ENCODE measurements at regions not wholly inside any gene's neighbourhood (a gene's known extent, or its start where the extent isn't known, plus 50 kb on each side); places are given as distances from the start of the nearest gene placed in this dataset.
"Not testable (repeated sequence)": the region's sequence is repeated elsewhere in the genome, so short reads cannot be mapped to it uniquely, and the experiment has no call there.

GRCh38 chr22:22193923-22194322, 50.7 kb upstream of the VPREB1 start:
- no peak overlapping the region for H3K4me3 ChIP-seq (ENCODE audit: low read depth, low read length)
- TF ChIP-seq CTCF (IDR thresholded peaks at IDR 0.05; ENCODE audit: borderline replicate concordance, insufficient read depth, low read depth, low read length), result no peak

GRCh38 chr22:22193462-22193861, 51.1 kb upstream of the VPREB1 start:
- H3K4me3 ChIP-seq (ENCODE audit: low read depth, low read length), result not testable (repeated sequence)

- H3K4me3 ChIP-seq (ENCODE audit: low read depth, low read length), result not testable (repeated sequence)
Measured at GRCh38 chr22:22193006-22193405, 51.6 kb upstream of the VPREB1 start.

- not testable (repeated sequence) for H3K4me3 ChIP-seq (ENCODE audit: low read depth, low read length)
Measured at GRCh38 chr22:22189796-22190195, 54.8 kb upstream of the VPREB1 start.

GRCh38 chr22:22187863-22188262, 56.7 kb upstream of the VPREB1 start:
- not testable (repeated sequence) for H3K4me3 ChIP-seq (ENCODE audit: low read depth, low read length)

- TF ChIP-seq CTCF (IDR thresholded peaks at IDR 0.05; ENCODE audit: borderline replicate concordance, insufficient read depth, low read depth, low read length), result no peak
Measured at GRCh38 chr22:22187299-22187698, 57.3 kb upstream of the VPREB1 start.

GRCh38 chr22:22185844-22186499, 58.6 kb upstream of the VPREB1 start:
- TF ChIP-seq CTCF (IDR thresholded peaks at IDR 0.05; ENCODE audit: borderline replicate concordance, insufficient read depth, low read depth, low read length), result no peak
- no peak overlapping the region for H3K4me3 ChIP-seq (ENCODE audit: low read depth, low read length)

More at GRCh38 chr22:22187299-22187698, 57.3 kb upstream of the VPREB1 start:
- H3K4me3 ChIP-seq (ENCODE audit: low read depth, low read length), result no peak overlapping the region

- TF ChIP-seq CTCF (IDR thresholded peaks at IDR 0.05; ENCODE audit: borderline replicate concordance, insufficient read depth, low read depth, low read length), result no peak
- H3K4me3 ChIP-seq (ENCODE audit: low read depth, low read length), result no peak overlapping the region
Measured at GRCh38 chr22:22185217-22185616, 59.4 kb upstream of the VPREB1 start.

- no peak overlapping the region for H3K4me3 ChIP-seq (ENCODE audit: low read depth, low read length)
- TF ChIP-seq CTCF (IDR thresholded peaks at IDR 0.05; ENCODE audit: borderline replicate concordance, insufficient read depth, low read depth, low read length), result no peak
Measured at GRCh38 chr22:22184277-22184807, 60.2 kb upstream of the VPREB1 start.

Measured in GM12875 (cell line).